ENCODE measurements at regions not wholly inside any gene's neighbourhood (a gene's known extent, or its start where the extent isn't known, plus 50 kb on each side); places are given as distances from the start of the nearest gene placed in this dataset.

GRCh38 chr13:80486402-80486801 is 145.5 kb upstream of the SPRY2 start:
- Histone ChIP-seq H3K27ac (no peak overlapping the region), H3K9me3 (no peaks in the 10 kb centered on the region), H3K27me3 (no peaks in the 10 kb centered on the region), H3K4me1 (no peaks in the 10 kb centered on the region), H3K4me3 (no peak overlapping the region), H3K36me3 (no peaks in the 10 kb centered on the region)
- TF ChIP-seq EP300 (IDR thresholded peaks at IDR 0.05) = no peak
- TF ChIP-seq CTCF (IDR thresholded peaks at IDR 0.05) = no peak
- TF ChIP-seq POLR2AphosphoS5 (IDR thresholded peaks at IDR 0.05) = no peak
- no peak for TF ChIP-seq POLR2A (IDR thresholded peaks at IDR 0.05)
- 69 to 82% methylated on average over 1 to 3 of the region's 3 CpGs for WGBS, 2 donors (ENCODE audit: low coverage in 1 of 2)
- peak; percentile 61 for ATAC-seq

GRCh38 chr13:80483157-80483556 is 142.2 kb upstream of the SPRY2 start:
- no peaks in the 10 kb centered on the region for H3K9me3 ChIP-seq
- peak; percentile 73 for ATAC-seq
- TF ChIP-seq CTCF (IDR thresholded peaks at IDR 0.05) (no peak), EP300 (IDR thresholded peaks at IDR 0.05) (no peak), POLR2AphosphoS5 (IDR thresholded peaks at IDR 0.05) (no peak), POLR2A (IDR thresholded peaks at IDR 0.05) (no peak)
- no peaks in the 10 kb centered on the region for H3K36me3 ChIP-seq
- WGBS, 2 donors (ENCODE audit: low coverage in 1 of 2) = 20 to 29% methylated on average over 1 of the region's 1 CpG
- H3K27me3 ChIP-seq = no peaks in the 10 kb centered on the region
- peak overlapping the region in 3 of 4 donors; percentile 18 to 45 (median 18) for H3K27ac ChIP-seq
- no peak overlapping the region for H3K4me3 ChIP-seq
- no peaks in the 10 kb centered on the region for H3K4me1 ChIP-seq

GRCh38 chr13:80481588-80481987 is 140.7 kb upstream of the SPRY2 start:
- Histone ChIP-seq H3K27ac (no peak overlapping the region), H3K4me3 (no peak overlapping the region), H3K27me3 (no peaks in the 10 kb centered on the region), H3K4me1 (no peaks in the 10 kb centered on the region), H3K36me3 (no peaks in the 10 kb centered on the region), H3K9me3 (no peaks in the 10 kb centered on the region)
- no peak for ATAC-seq
- TF ChIP-seq POLR2A (IDR thresholded peaks at IDR 0.05) (no peak), CTCF (IDR thresholded peaks at IDR 0.05) (no peak), EP300 (IDR thresholded peaks at IDR 0.05) (no peak), POLR2AphosphoS5 (IDR thresholded peaks at IDR 0.05) (no peak)

GRCh38 chr13:80477661-80478443 is 136.9 kb upstream of the SPRY2 start:
- Histone ChIP-seq H3K27ac (no peak overlapping the region), H3K27me3 (no peaks in the 10 kb centered on the region), H3K4me1 (no peaks in the 10 kb centered on the region), H3K9me3 (no peaks in the 10 kb centered on the region), H3K4me3 (no peak overlapping the region), H3K36me3 (no peaks in the 10 kb centered on the region)
- 55 to 64% methylated on average over 2 to 5 of the region's 5 CpGs for WGBS, 2 donors (ENCODE audit: low coverage in 1 of 2)
- no peak for ATAC-seq
- TF ChIP-seq POLR2A (IDR thresholded peaks at IDR 0.05) (no peak), POLR2AphosphoS5 (IDR thresholded peaks at IDR 0.05) (no peak), EP300 (IDR thresholded peaks at IDR 0.05) (no peak), CTCF (IDR thresholded peaks at IDR 0.05) (no peak)

- no peaks in the 10 kb centered on the region for H3K9me3 ChIP-seq
- H3K36me3 ChIP-seq = no peaks in the 10 kb centered on the region
- H3K4me3 ChIP-seq = no peak overlapping the region
- ATAC-seq = no peak
- no peak for TF ChIP-seq POLR2AphosphoS5 (IDR thresholded peaks at IDR 0.05)
- TF ChIP-seq POLR2A (IDR thresholded peaks at IDR 0.05) = no peak
- TF ChIP-seq CTCF (IDR thresholded peaks at IDR 0.05) = no peak
- TF ChIP-seq EP300 (IDR thresholded peaks at IDR 0.05) = no peak
- no peaks in the 10 kb centered on the region for H3K27me3 ChIP-seq
- no peaks in the 10 kb centered on the region for H3K4me1 ChIP-seq
- no peak overlapping the region for H3K27ac ChIP-seq
- WGBS, 2 donors (ENCODE audit: low coverage in 1 of 2) = 64 to 67% methylated on average over 2 to 3 of the region's 3 CpGs
Measured at GRCh38 chr13:80476953-80477352, 136.0 kb upstream of the SPRY2 start.

All from gastroesophageal sphincter (tissue), 4 donors.